GM06990 (cell line): ENCODE measurements at regions not wholly inside any gene's neighbourhood (a gene's known extent, or its start where the extent isn't known, plus 50 kb on each side); places are given as distances from the start of the nearest gene placed in this dataset.

Experiments used
- DNase-seq: peaks from one replicate; pipeline ENCODE4 v3.0.0-alpha.2; 2011; ENCODE audit not compliant: insufficient read length; ENCODE audit errors: extremely low read depth
- H3K27me3 ChIP-seq: replicated peaks from 2 replicates; pipeline ENCODE4 v1.6.0; 2011; ENCODE audit warnings: low read length; ENCODE audit not compliant: control insufficient read depth, insufficient read depth
- H3K36me3 ChIP-seq: 2 replicates; pipeline ENCODE4 v1.5.1; 2011; ENCODE audit warnings: low read length; ENCODE audit not compliant: control insufficient read depth, insufficient read depth
- H3K4me3 ChIP-seq: replicated peaks from 2 replicates; pipeline ENCODE4 v1.5.1; 2011; ENCODE audit warnings: low read depth, mild to moderate bottlenecking, control low read depth, low read length
- CTCF ChIP-seq: IDR thresholded peaks from 2 replicates; pipeline ENCODE4 v1.5.1; 2011; ENCODE audit warnings: low read length, control low read depth, mild to moderate bottlenecking, inconsistent platforms; ENCODE audit not compliant: insufficient read depth, poor library complexity, severe bottlenecking

GRCh38 chrX:39640866-39641265 lies 456.9 kb downstream of the BCOR start:
- no peaks in the 10 kb centered on the region for H3K36me3 ChIP-seq
- H3K4me3 ChIP-seq: no peak overlapping the region
- no peak for TF ChIP-seq CTCF
- DNase-seq: no peak
- no peaks in the 10 kb centered on the region for H3K27me3 ChIP-seq

GRCh38 chrX:39642071-39642470 lies 455.7 kb downstream of the BCOR start:
- TF ChIP-seq CTCF: no peak
- Histone ChIP-seq H3K4me3 (no peak overlapping the region), H3K36me3 (no peaks in the 10 kb centered on the region), H3K27me3 (no peaks in the 10 kb centered on the region)
- DNase-seq: no peak

- no peak for TF ChIP-seq CTCF
- no peak for DNase-seq
- H3K27me3 ChIP-seq: no peaks in the 10 kb centered on the region
- no peaks in the 10 kb centered on the region for H3K36me3 ChIP-seq
- no peak overlapping the region for H3K4me3 ChIP-seq
Observed at GRCh38 chrX:39643550-39643949, 454.2 kb downstream of the BCOR start.

GRCh38 chrX:39645178-39645895 lies 452.4 kb downstream of the BCOR start:
- H3K27me3 ChIP-seq: no peaks in the 10 kb centered on the region
- DNase-seq: no peak
- no peak for TF ChIP-seq CTCF

GRCh38 chrX:39648548-39649254 lies 449.1 kb downstream of the BCOR start:
- DNase-seq: no peak
- H3K27me3 ChIP-seq: no peaks in the 10 kb centered on the region
- no peak for TF ChIP-seq CTCF
- H3K4me3 ChIP-seq: no peak overlapping the region
- H3K36me3 ChIP-seq: no peaks in the 10 kb centered on the region

More at GRCh38 chrX:39645178-39645895, 452.4 kb downstream of the BCOR start:
- Histone ChIP-seq H3K36me3 (no peaks in the 10 kb centered on the region), H3K4me3 (no peak overlapping the region)
